ENCODE measurements at regions not wholly inside any gene's neighbourhood (a gene's known extent, or its start where the extent isn't known, plus 50 kb on each side); places are given as distances from the start of the nearest gene placed in this dataset.

DNA sequence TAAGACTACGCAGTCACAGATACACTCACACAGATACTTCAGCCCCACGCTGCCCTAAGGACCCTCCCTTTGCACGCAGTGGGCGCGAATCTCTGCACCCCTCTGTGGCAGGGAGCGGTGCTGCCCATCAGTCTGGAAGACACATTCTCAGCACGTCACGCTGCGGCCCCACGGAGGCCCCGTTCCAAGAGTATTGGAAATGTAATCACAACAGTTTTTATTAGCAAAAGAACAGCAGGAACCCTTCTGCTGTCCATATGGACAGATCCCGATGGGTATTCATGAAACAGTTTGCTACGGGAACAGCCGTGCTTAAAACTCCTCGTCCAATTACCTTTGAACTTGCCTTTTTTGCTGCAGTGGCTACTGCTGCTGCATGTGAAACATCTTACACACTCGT is 131.0 kb downstream of the RPS24 start:
- peak; percentile 15 for DNase-seq

GRCh38 chr10:78165172-78165571 is 131.5 kb downstream of the RPS24 start:
- no peak for DNase-seq

DNA sequence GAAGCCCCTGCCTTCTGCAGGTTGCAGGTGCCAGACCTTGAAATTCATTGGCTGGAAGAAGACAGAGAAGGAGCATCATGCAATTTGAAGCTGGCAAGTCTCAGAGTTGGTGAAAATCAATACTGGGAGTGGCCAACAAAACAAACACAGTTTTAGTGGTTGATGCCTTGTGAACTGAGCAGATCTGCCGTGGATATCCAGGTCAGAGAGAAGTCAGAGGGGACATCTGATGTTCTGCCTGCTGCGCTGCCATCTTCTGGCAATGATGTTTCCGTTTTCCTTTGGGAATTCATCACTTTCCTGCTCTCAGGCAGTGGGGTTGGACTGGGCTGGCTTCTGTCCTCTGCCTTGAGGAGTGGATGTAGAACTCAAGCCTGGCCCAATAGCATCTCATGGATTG is 132.0 kb downstream of the RPS24 start:
- DNase-seq = no peak

- no peak for DNase-seq
Measured at GRCh38 chr10:78166261-78166660, 132.6 kb downstream of the RPS24 start.

DNA sequence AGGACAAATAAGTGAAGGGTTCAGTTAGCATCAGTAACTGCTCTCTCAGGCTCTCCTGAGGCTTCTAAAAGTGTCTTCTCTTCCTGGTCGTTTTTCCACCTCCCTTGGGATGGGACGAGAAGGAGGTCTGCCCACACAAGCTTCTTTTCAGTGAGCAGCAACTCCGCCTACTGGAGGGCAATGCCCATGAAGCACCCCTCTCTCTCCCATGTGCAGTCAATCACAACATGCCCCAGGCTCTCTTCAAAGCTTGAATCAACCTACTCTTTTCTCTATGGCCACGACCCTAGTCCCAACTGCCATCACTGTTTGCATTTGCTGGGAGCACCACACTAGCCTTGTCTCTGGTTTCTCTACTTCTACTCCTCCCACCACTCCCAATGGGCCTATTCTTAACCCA is 135.6 kb downstream of the RPS24 start:
- no peak for DNase-seq

DNA sequence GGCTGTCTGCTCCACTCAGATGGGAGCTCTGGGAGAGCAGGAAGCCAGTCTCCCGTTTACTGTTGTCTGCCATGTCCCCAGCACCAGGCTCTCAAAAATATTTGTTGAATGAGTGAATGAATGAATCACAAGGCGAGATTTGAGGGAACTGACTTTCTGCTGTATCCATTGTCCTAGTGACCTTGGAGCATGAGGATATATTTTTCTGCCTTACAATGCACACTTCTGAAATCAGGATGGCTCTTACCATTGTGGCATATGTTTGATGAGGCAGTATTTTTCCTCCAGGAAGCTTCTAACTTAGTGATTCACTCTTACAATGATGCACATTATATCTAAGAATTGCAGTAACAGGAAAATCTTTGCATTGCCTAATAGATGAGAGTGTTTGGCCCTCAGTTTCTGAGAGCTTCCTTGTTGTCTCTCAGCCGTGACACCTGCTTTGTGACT is 136.4 kb downstream of the RPS24 start:
- DNase-seq = no peak

DNA sequence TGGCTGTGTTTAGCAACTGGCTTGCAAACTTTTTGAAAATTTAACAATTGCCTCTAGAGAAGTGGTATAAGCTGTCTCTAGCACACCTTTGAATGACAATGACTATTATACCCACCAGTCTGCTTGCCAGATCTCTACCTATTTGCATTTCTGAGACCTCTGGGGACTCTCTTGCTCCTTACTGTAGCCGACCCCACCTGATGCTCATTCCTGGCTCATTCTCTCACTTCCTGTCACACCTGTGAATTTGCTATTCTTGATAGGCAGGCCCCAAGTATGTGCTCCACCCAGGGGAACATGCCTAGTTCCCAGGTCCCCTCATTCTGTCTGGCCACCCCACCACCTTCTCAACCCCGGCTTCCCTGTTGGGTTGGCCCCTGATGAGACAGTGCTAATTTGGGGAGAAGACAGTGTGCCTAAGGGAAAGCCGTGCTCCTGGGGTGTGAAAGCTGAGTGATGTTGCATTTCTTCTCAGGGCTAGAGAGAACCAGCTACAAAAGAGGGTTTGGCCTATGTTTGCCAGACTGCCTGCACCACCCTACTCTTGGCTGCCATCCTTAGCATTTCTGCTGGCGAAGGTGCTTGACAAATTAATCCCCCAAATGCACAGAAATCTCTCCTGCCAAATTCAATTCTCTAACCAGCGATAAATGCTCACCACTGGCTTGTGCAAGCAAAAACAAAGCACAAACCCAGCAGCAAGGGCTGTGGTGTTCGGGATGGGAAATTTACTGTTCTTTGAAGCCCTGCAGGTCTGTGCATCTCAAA is 138.2 kb downstream of the RPS24 start:
- DNase-seq = no peak

DNA sequence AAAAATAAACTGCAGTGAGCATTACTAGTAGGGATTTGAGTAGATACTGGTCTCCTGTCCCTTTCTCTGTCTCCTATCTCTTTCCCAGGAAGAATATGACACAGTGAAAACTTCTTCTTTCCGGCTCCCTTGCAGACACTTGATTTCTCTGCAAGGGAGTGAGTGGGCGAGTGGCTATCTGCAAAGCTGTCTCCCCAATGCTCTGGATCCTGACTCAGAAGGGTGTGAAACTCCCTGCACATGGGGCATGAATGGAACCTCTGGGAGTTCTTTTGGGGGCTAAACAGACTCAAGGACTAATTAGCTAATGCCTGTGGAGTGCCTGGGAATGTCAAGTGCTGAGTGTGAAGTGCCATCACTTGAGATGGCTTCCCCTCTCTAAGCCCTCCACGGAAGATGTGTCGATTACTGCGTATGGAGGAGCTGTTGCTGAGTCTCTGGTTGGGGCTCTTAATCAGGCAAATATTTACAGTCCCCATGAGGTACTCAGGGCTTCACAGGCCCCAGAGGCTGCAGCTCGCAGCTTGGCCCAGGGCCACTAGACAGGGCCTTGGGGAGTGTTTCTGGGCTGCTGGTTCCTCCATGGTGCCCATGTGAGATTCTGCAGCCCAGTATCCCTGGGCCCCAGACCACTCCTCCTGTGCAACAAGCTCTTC is 139.8 kb downstream of the RPS24 start:
- peak; percentile 54 for DNase-seq

DNA sequence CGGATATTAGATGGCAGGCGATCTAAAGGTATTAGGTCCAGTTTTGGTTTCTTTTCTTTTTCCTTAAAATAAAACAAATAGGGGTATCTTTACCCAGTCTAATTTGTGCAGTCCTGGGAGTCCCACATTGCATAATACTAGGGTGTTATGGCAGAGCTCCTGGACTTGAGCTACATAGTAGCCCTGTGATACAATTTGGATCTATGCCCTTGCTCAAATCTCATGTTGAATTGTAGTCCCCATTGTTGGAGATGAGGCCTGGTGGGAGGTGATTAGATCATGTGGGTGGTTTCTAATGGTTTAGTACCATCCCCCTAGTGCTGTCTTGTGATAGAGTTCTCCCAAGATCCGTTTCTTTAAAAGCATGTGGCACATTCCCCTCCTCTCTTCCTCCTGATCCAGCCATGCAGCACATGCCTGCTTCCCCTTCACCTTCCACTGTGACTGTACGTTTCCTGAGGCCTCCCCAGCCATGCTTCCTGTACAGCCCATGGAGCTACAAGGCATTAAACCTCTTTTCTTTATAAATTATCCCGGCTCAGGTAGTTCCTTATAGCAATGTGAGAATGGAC is 141.9 kb downstream of the RPS24 start:
- DNase-seq = no peak

- DNase-seq = no peak
Measured at GRCh38 chr10:78176320-78177317, 143.0 kb downstream of the RPS24 start.

DNA sequence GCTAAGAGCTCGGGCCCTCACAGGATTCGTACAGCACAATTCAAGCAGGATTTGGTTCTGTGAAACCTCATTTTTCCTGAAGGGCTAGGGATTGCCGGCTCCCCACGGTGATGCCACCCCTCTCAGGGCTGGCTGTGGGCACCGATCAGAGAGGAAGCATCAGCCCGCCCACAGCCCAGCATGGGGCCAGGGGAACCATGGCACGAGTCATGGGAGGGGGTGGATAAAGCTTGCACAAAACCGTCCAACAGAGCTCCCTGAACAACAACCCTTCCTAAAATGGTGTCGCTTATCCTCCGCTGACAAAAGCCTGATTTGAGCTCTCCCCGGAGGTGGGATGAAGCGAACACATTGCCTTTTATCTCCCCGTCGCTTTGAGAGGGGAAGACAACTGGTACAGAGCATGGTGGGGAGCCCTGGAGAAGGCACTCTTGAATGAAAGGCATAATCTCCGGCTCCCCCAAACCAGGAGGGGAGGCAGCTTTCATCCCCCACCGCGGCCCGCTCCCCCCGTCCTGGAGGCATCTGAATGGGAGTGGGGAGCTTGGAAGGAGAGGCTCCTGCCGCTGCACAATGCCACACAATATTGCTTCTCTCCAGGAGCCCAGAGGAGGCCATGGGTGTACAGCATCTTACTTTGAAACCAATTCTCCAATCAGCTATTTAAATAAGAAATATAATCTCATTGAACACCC is 144.0 kb downstream of the RPS24 start:
- DNase-seq = no peak

DNA sequence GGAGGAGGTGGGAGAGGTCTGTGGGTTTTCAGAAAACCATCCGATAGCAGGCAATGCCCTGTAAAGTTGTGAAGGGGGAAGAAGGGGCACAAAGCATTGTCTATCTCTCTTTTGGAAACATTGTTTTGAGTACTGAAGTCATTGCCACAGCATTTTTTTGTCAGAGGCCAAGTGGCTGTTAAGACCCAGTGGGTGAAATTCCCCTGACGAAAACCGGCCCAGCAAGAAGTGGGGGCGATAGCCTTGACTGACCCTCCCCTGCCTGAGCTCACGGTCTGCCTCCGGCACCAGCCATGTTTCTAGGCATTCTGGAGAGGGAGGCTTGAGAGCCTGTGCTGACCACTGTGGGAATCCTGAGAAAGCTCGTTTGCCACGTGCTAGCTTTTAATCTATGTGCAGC is 144.7 kb downstream of the RPS24 start:
- DNase-seq = no peak

- no peak for DNase-seq
Measured at GRCh38 chr10:78178940-78179339, 145.3 kb downstream of the RPS24 start.

DNA sequence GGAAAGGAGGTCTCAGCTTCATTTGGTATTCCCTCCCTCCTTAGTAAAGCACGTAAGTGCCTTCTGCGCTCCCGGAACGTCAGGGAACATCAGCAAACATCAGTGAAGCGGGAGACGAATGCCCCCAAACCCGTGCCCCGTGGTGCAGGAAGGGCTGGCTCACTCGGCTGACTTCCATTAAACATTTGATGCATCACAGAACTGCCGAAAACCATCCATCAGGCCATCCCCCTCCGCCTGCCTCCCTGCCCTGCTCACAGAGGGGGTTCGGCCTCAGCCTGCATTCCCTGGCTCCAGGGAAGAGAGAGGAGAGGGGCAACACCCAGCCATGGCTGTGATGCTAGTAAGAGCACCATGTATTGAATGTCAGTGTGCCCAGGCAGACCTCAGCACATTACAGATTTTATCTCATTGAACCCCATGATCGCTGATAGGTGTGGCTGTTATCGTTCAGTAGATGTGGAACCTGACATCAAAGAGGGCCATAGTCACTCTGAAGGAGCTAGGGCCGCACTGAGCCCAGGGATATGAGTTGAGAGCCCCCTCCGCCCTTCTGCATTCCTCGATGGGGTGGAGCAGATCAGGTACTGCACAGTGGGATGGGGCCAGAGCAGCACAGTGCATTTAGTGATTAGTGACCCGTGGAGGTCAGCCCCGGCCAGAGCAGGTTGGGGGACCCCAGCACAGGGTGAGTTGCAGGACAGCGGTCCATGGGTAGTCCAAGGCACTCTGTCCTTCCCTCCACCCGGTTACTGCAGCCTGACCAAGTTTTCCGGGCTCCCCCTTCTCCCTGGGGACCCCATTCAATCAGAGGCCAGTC is 146.4 kb downstream of the RPS24 start:
- no peak for DNase-seq

- no peak for DNase-seq
Measured at GRCh38 chr10:78181381-78182055, 147.9 kb downstream of the RPS24 start.

- DNase-seq = no peak
Measured at GRCh38 chr10:78182841-78183240, 149.2 kb downstream of the RPS24 start.

- DNase-seq = no peak
Measured at GRCh38 chr10:78184851-78185692, 151.4 kb downstream of the RPS24 start.

DNA sequence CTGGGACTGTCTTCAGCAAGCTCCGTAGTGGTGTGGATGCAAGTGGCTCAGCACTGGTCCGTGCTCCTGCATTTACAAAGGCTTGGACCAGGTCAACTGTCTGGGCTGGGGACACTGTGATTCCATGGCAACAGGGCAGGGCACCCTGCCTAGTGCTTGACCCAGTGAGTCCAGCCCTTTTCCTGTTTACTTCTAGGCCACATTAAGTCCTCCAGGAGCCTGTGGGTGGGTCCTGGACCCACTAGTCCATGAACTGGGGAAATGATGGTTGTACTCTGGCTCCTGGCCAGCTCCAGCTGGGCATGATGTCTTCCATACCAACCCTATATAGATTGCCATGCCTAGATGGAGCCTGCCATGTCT is 152.0 kb downstream of the RPS24 start:
- no peak for DNase-seq

- DNase-seq = no peak
Measured at GRCh38 chr10:78186572-78186971, 152.9 kb downstream of the RPS24 start.

GRCh38 chr10:78187371-78187770 is 153.7 kb downstream of the RPS24 start:
- DNase-seq = no peak

All from NCI-H524 treated with DMSO at 0.1 percent for 48 hours (cell line).